Embryonic facial prominence (tissue), 1 donor: ENCODE measurements at regions not wholly inside any gene's neighbourhood (a gene's known extent, or its start where the extent isn't known, plus 50 kb on each side); places are given as distances from the start of the nearest gene placed in this dataset.
"Not testable (repeated sequence)": the region's sequence is repeated elsewhere in the genome, so short reads cannot be mapped to it uniquely, and the experiment has no call there.

ENCODE experiments used
- DNase-seq: peaks from one replicate; pipeline ENCODE4 v3.0.0-alpha.2; 2016; ENCODE audit errors: extremely low spot score

DNA sequence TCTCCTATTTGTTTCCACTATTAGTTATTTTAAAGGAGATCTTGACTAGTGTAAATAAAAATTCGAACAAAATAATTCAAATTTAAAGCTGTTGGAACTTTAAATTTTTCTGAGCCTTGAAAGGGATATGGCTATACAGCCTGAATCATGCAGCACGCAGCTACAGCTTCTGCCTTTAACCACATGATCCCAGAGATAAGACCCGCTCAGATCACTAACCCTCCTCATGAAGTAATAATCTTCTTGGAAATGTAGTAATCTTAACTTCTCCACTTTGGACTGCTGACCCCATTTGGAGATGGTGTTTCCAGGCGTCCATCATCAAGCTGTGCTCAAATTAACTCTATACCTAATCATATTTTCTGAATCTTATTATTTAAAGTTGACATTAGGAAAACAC is 336.6 kb downstream of the DSC3 start:
- DNase-seq, result no peak

DNA sequence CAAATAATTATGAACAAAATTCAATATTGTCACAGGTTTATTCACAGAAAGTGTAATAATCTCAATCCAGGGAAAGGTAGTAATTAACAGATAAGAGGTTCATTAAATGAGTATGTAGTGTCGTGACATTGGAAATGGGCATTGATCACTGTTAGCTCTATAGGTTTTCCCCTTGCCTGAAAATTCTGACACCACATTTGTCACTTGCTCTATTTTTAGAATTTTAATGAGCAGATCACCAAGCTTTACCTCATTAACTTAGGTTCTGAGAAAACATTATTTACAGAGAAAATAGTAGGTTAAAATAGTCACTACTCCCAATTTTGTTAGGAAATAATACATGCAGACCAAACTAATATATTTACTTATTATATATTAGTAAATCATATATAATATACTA is 344.0 kb downstream of the DSC3 start:
- no peak for DNase-seq

DNA sequence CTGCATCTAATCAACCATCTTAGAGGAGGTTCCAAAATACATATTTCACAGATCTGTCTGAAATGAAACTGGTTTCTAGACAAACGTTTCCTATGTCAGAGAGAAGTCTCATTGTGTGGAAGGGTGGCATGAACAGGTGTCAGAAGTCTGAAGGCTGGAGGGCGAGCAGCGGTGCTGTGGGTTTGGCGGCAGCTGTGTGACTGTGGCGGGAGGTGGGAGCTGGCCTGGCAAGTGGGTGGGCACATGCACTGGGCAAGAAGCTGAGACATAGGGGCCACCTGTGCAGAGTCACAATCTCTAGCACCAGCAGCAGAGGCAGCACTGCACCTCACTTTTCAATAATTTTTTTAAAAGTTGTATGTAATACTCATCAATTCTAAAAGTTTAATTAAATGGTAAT is 346.3 kb downstream of the DSC3 start:
- DNase-seq, result no peak

DNA sequence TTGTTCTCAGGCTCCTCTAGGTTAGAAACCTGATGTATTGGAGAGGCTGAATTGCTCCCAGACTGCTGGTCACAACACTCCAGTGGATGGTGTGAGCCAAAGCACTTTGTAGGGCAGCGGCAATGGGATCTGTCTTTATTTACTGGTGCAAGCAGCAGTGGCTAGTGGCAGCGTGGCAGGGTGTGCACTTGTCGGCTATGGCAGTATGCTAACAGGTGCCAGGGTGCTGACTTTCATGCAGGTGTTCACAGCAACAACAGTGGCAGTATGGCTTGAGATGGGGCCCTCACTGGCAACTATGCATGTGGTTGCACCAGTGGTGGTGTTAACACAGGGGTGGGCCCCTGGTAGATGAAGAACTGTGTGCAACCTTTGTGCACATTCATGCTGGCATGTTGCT is 347.8 kb downstream of the DSC3 start:
- DNase-seq, result no peak

DNA sequence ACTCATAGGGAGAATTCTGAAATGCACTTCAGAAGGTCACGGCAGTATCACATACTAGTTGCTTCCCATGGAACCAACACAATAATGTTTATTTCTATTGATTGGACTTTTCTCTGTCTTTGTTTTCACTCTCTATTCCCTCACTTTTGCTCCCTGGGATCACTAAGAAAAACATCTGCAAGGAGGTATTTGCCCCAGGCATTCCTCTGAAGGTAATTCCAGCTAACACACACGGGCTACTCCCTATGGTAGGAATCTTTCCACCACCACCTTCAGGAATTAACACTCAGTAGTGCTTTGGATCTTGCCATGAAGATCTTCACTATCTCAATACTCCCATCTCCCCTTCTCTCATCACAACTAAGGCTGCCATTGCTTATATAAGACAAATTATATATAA is 353.3 kb downstream of the DSC3 start:
- no peak for DNase-seq

DNA sequence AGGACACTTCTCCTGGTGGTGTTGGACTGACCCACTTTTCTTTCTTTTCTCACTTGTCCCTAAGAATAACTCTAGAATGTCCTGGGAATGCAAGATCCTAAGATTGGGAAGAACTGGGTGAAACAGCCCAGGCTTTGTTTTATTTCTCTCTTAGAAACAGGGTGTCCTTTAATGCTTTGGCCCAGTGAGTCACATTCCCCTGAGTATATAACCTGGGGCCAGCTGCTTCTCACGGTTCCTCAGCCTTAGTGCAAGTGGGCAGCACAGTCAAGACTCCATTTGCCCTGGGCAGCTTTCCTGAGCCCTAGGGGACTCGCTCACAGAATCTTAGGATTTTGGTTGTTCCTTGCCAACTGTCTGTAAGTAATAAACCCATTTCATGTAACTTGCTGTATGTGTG is 355.0 kb downstream of the DSC3 start:
- DNase-seq, result no peak

DNA sequence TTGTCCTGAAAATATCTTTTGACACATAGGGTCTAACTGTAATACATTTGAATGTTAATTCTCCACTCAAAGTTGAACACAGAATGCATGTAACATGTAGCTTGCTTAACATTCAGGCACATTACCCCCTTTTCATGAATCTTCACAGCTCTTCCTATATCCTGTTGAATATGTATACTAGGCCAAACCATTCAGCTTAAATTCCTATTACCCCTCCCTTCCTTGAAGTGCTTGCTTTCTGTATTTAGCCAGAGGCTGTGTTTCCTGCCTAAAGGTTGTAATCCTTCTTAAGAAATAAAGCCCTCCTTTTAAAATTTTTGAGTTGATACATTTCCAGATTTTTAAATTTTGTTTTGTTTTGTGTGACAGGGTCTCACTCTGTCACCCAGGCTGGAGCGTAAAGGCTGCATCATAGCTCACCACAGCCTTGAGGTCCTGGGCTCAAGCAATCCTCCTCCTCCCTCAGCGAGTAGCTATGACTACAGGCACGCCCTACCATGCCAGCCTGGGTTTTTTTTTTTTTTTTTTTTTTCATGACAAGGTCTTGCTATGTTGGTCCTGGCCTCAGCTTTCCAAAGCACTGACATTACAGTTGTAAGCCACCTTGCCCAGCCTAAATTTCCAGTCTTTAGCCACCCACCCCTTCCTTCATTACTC is 357.6 kb downstream of the DSC3 start:
- DNase-seq, result no peak

DNA sequence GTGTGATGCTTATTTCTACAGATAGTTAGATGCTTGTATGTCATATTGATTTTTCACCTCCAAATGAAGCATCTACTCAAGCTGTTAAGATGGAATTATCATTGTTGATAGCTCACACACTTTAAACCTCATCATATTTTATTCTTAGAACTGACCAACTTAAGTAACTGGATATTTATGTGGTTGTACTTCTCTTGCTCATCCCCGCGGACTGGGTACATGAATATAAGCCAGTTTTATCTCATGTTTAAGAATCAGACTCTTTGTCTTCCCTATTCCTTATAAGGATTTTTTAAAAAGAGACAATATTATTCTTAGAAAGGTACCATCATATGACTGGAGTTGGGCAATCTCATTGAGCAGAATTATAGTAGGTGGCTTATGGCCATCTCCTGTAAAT is 358.7 kb downstream of the DSC3 start:
- DNase-seq, result no peak

DNA sequence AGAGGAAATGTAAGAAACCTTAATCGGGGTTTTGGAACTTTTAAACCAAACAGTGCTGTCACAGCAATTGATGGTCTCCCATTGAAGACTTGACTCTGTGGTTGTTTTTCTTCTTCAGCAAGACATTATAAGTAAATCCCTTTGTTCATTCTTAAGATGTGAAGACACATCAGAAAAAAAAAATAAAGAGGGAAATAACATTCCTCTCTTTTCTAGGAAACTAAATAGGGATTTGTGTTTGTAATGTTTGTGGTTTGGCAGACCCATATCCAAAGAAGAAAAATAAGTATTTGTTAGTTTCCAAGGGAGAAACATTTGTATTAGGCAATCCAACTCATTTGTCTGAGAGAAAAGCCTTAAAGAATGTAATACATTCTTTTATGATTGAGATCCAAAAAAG is 359.9 kb downstream of the DSC3 start:
- DNase-seq, result no peak

DNA sequence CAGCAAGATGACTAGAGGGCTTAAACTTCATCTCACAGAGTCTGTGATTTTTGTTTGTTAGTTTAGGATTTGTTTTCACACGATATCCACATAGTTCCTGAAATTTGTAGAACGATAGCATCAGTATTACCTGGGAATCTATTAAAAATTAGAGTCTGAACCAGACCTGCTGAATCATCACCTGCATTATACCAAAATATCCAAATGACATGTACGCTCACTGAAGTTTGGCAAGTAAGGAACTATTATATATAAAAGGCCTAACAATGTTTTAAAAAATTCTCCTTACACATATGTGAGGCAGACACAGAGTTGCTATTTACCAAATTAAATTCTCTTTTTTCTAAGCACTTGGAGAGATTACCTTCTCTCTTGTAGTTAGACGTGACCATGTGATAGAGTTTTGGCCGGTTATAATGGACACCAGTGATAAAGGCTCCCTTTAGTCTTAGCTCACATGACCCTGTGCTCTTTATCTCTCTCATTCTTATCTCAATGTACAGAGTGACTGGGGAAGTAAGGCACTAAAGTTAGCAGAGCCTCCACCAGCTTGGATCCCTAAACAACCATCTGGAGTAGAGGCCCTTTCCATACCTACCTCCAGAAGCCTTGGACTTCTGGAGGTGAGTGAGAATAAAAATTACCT is 363.1 kb downstream of the DSC3 start:
- DNase-seq, result no peak

DNA sequence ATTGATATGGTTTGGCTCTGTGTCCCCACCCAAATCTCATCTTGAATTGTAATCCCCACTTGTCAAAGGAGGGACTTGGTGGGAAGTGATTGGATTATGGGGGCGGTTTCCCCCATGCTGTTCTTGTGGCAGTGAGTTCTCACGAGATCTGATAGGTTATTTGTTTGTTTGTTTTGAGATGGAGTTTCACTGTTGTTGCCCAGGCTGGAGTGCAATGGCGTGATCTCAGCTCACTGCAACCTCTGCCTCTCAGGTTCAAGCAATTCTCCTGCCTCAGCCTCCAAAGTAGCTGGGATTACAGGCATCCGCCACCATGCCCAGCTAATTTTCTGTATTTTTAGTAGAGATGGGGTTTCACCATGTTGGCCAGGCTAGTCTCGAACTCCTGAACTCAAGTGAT is 364.7 kb downstream of the DSC3 start:
- not testable (repeated sequence) for DNase-seq

DNA sequence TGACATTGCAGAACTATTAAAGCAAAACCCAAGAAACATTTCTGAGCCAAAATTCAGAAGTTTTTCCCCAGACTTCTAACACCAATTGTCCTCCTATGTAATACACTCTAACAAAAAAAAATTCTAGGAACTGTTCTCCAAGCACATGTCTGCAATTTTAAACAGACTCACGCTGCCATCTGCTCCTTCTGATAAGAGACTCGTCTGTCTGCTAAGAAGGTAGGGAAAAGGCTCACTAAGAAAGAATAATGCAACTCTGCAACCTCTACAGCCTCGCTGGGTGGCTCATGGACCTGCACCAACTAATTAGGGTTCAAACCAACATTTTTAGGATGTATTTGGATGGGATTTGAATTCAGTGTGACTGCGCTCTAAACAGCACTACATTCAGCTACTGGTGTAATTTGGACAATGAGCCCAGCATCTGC is 366.5 kb downstream of the DSC3 start:
- no peak for DNase-seq

DNA sequence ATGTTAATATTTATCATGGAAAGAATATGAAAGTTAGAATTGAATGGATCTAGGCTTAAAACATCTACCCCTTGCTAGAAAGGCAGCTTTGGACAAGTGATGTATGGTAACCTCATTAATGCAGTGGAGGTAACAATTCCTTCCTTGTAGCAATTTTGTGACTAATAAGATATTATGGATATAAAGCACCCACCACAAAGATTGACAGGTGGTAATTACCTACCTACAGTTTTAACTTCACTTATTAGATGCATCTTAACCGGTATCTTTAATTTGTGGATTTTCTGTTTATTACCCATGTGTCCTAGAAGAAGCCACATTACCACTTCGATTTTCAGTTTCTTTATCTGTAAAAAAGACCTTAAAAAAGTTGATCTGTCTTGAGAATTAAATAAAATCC is 367.0 kb downstream of the DSC3 start:
- no peak for DNase-seq

DNA sequence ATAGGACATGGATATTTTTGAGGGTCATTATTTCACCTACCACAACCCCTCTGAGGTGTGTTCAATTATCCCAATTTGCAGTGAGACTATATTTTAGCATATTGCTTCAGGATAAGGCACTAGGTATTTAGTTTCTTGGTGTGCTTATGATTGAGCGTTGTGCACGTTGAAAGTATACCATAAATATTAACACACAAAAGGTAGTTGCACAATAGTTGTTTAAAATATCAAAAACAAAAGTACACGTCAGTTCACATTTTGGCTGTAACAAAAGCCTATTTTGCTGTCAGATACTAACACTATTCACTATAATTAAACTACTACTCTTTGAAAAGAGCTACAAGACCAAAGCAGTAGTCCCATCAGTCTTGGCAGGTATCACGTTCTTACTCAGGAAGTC is 367.5 kb downstream of the DSC3 start:
- no peak for DNase-seq

DNA sequence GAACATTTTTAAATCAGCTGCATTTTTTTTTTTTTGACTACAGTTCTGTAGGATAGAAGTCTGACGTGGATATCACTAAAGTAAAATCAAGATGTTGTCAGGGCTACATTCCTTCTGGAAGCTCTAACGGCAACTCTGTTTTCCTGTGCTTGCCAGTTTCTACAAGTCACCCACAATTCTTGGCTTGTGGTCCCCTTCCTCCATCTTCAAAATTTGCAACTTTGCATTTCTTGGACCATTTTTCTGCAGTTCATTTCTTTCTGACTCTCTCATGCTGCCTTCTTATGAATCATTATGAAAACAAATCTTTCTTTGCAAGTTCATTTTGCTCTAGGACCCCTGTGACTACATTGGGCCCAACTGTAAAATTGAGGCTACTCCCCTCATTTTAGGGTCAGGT is 367.9 kb downstream of the DSC3 start:
- no peak for DNase-seq

DNA sequence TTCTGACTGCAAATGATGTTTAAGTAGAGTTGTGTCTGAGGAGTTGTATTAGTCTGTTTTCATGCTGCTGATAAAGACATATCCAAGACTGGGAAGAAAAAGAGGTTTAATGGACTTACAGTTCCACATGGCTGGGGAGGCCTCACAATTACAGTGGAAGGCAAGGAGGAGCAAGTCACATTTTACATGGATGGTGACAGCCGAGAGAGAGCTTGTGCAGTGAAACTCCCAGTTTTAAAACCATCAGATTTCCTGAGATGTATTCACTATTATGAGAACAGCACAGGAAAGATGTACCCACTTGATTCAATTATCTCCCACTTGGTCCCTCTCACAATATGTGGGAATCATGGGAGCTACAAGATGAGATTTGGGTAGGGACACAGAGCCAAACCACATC is 370.1 kb downstream of the DSC3 start:
- DNase-seq, result not testable (repeated sequence)

DNA sequence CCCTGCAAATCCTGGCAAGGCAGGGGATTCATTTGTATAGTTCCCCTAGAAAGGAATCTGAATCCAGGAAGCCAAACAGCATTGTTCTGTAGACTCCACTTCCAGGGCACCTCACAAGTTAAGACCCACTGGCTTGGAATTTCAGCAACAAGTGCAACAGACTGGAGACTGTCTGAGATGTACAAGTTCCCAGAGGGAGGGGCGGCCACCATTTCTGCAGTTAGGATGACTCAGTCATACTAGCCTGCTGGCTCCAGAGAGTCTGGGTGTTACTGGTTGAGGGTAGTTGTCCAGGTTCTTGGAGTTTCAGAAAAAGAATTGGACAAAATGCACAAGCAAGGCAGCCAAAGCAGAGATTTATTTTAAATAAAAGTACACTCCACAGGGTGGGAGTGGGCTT is 384.2 kb downstream of the DSC3 start:
- DNase-seq, result no peak

DNA sequence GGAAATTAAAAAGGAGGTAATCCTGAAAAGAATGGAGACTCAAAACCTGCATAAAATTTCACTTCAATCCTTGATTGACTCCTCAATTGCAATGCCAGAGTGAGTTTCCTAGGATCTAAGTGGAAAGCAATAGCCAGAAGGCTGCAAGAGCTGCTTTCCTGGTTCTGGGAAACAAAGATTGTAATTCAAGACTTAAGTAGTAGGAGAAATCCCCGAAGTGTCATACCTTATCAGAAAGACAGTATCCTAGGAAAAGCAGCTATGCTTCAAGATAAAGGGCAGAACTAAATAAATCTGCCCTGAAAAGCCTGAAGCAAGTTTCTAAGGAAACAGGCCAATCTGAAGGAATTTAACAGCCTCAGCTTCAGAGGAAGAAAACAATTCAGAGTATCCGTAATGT is 390.2 kb downstream of the DSC3 start:
- no peak for DNase-seq

DNA sequence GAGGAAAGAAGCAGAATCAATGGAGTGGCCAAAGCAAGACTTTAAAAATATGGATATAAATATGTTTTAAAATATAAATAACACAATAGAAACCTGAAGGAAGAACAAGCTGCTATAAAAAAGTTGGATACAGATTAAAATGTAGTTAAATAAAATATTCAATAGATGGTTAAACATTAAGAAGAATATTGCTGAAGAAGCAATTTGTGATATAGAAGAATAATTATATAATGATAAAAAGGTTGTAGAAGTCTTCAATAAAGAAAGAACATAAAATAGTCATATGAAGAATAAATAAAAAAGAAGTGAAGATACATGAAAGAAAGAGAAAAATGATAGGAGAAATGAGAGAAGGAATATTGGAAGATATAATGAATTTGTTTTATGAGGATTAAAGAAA is 392.0 kb downstream of the DSC3 start:
- DNase-seq, result no peak

DNA sequence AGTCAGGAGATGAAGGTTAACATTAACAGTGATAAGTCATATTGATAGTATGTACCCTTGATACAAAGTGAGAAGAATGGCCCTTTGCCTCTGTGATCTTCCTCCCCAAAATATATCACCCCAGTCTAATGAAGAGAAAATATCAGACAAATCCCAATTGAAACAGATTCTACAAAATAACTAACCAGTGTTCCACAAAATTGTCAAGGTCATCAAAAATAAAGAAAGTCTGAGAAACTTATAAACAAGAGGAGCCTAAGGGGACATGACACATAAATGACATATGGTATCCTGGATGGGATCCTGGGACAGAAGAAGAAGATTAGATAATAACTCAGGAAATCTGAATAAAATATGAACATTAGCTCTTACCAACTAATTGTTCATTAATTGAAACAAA is 398.4 kb downstream of the DSC3 start:
- DNase-seq, result no peak

DNA sequence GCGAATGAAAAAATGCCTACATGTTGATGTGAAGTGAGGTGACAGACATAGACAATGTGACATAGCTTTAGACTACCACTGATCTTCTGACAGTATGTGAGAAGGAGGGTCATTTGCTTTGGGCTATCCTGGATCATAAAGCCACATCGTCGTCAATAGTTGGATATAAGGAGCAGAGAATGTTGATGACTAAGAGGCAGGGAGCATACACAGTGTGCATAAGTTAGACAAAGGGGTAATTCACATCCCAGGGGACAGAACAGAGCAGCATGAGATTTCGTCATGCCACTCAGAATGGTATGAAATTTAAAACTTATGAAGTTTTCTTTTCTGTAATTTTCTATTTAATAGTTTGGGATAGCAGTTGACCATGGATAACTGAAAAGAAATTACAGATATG is 403.2 kb downstream of the DSC3 start:
- no peak for DNase-seq

DNA sequence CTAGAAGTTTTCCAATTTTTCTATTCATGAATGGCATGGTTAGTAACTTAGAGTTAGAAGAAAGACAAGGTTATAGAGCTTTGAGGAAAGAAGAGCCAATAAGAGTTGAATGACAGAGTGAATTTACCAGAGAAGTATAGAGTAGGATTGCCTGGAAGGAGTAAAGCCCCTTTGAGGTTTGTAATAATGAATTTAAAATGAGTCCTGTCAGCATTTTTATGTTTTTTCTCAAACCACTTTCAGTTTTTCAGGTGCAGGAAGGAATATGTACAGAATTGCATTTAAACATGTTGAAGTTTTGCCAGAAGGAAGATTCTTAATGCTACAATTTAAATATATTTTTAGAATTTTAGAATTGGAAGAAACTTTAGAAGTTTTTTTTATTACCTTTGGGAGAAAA is 408.3 kb downstream of the DSC3 start:
- no peak for DNase-seq

DNA sequence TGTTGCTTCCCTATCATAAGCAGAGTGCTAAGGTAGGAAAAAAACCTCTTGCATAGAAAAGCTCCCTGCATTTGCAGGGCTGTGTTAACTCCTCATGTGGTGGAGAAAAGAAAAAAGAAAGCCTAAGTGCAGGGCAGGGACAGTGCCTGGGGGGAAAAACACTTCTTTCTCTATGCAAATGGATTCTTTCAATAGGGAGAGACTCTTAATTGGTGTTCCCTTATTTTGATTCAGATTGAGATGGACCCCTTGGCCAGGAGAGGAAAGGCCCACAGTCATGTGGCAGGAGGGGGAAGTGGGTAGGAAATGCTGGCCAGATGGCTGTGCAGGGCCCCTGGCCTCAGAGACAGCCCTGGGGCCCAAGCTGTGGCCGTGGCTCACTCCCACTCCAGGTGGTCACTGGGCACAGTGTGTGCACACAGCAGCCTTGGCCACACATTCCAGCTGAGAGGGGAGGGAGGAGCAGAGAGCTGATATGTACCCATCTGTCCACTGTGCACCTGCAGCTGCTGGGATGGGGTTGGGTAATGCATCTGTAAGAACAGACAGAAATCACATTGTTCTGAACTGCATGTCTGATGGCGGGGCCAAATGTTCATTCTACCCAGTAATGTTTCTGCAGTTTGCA is 410.4 kb downstream of the DSC3 start:
- DNase-seq, result no peak

DNA sequence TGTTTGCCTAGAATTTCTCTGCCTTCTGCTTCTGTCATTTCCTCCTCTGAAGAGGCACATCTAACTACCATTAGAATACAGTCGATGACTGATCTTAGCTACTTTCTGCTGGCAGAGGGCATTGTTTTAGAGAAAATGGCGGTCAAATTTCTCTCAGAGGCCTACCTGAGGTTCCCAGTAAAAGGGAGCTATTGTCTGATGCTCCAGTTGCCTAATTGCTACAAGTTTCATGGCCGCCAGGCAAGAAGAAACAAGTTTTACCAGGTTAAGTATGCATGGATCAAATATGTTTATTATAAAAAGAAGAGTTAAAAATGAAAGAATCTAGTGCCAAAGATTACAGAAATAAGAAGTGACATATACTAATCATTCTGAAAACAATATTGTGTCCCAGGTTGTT is 416.6 kb downstream of the DSC3 start:
- DNase-seq, result no peak
